ENCODE measurements at regions not wholly inside any gene's neighbourhood (a gene's known extent, or its start where the extent isn't known, plus 50 kb on each side); places are given as distances from the start of the nearest gene placed in this dataset.

DNA sequence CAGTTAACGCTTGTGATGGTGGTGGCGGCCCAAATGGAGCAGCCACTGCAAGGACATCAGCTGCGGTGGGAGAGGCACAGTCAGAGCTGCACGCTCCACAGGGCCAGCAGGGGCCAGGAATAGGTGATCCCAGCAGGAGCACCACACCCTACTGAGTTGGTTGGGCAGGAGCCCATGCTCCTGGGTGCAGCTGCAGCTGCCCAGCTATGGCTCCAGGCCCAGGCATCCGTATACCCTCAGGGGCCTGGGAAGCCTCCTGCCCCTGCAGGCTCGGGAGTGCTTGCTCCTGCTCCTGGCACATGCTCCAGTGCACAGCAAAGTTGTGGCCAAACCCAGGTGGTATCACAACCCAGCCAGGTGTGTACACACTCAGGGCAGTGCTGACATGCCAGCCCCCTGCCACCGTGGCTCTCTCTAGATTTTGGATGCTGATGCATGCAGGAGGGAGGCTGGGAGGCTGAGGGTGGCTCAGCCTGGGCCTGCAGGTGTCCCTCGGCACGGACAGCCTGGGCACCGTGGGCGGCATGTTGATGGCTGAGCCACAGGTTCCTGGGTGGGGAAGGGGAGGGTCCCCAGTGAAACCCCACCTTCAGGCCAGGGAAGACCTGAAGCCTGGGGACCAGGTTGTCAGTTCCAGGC lies 150.2 kb downstream of the CXXC4 start:
- TF ChIP-seq FOXJ3 (CRISPR knock-in tag; IDR thresholded peaks at IDR 0.05): no peak
- TF ChIP-seq, protein P1, sequence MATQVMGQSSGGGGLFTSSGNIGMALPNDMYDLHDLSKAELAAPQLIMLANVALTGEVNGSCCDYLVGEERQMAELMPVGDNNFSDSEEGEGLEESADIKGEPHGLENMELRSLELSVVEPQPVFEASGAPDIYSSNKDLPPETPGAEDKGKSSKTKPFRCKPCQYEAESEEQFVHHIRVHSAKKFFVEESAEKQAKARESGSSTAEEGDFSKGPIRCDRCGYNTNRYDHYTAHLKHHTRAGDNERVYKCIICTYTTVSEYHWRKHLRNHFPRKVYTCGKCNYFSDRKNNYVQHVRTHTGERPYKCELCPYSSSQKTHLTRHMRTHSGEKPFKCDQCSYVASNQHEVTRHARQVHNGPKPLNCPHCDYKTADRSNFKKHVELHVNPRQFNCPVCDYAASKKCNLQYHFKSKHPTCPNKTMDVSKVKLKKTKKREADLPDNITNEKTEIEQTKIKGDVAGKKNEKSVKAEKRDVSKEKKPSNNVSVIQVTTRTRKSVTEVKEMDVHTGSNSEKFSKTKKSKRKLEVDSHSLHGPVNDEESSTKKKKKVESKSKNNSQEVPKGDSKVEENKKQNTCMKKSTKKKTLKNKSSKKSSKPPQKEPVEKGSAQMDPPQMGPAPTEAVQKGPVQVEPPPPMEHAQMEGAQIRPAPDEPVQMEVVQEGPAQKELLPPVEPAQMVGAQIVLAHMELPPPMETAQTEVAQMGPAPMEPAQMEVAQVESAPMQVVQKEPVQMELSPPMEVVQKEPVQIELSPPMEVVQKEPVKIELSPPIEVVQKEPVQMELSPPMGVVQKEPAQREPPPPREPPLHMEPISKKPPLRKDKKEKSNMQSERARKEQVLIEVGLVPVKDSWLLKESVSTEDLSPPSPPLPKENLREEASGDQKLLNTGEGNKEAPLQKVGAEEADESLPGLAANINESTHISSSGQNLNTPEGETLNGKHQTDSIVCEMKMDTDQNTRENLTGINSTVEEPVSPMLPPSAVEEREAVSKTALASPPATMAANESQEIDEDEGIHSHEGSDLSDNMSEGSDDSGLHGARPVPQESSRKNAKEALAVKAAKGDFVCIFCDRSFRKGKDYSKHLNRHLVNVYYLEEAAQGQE (IDR thresholded peaks at IDR 0.05; ENCODE audit: low read depth, low read length): no peak
- TF ChIP-seq SIN3A (IDR thresholded peaks at IDR 0.05; ENCODE audit: borderline replicate concordance, low read depth, low read length): no peak

Data from SK-N-SH (cell line).